ENCODE measurements at regions not wholly inside any gene's neighbourhood (a gene's known extent, or its start where the extent isn't known, plus 50 kb on each side); places are given as distances from the start of the nearest gene placed in this dataset.

DNA sequence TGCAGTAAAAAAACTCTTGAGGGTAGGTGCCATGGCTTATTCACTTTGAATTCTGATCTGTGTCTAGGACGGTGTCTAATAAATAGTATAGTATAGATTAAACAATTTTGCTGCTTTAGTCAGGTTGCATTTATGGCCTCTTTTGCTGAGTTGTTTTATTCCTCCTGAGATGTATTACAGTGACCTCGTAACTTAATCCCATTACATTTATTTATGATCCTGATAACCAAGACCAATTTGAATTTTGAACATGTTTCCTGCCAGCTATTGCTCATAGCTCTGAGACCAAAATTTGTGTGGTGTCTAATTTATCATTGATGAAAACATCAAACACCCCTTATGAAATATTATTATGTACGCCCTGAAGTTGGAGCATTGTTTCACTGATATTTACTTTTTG, 381.9 kb upstream of the SEMA3C start:
- TF ChIP-seq, protein P1, sequence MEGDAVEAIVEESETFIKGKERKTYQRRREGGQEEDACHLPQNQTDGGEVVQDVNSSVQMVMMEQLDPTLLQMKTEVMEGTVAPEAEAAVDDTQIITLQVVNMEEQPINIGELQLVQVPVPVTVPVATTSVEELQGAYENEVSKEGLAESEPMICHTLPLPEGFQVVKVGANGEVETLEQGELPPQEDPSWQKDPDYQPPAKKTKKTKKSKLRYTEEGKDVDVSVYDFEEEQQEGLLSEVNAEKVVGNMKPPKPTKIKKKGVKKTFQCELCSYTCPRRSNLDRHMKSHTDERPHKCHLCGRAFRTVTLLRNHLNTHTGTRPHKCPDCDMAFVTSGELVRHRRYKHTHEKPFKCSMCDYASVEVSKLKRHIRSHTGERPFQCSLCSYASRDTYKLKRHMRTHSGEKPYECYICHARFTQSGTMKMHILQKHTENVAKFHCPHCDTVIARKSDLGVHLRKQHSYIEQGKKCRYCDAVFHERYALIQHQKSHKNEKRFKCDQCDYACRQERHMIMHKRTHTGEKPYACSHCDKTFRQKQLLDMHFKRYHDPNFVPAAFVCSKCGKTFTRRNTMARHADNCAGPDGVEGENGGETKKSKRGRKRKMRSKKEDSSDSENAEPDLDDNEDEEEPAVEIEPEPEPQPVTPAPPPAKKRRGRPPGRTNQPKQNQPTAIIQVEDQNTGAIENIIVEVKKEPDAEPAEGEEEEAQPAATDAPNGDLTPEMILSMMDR (IDR thresholded peaks at IDR 0.05; ENCODE audit: insufficient read depth, low read depth, low read length), result no peak
- TF ChIP-seq EZH2 (IDR thresholded peaks at IDR 0.05; ENCODE audit: insufficient read depth, low read length), result no peak

Measured in astrocyte (in vitro differentiated cells and primary cell).